D341Med (cell line): ENCODE measurements at regions not wholly inside any gene's neighbourhood (a gene's known extent, or its start where the extent isn't known, plus 50 kb on each side); places are given as distances from the start of the nearest gene placed in this dataset.
A peak's percentile ranks its signal among the peaks of the same experiment; 100 is the strongest.
"Not testable (repeated sequence)": the region's sequence is repeated elsewhere in the genome, so short reads cannot be mapped to it uniquely, and the experiment has no call there.

Source experiments
- DNase-seq: peaks from one replicate; pipeline ENCODE4 v3.0.0; 2012; ENCODE audit warnings: low spot score

- DNase-seq: no peak
These were observed 75.5 kb downstream of the ASB1 start for GRCh38 chr2:238502088-238502810.

GRCh38 chr2:238502956-238503791, 76.4 kb downstream of the ASB1 start:
- DNase-seq: no peak

GRCh38 chr2:238504181-238504931, 77.6 kb downstream of the ASB1 start:
- peak; percentile 28 for DNase-seq

GRCh38 chr2:238505119-238505891, 78.6 kb downstream of the ASB1 start:
- DNase-seq: peak; percentile 12

- peak; percentile 3 for DNase-seq
These were observed 79.2 kb downstream of the ASB1 start for GRCh38 chr2:238505892-238506280.

- DNase-seq: peak; percentile 12
These were observed 79.8 kb downstream of the ASB1 start for GRCh38 chr2:238506371-238507068.

- DNase-seq: no peak
These were observed 81.1 kb downstream of the ASB1 start for GRCh38 chr2:238507836-238508235.

- DNase-seq: no peak
These were observed 82.6 kb downstream of the ASB1 start for GRCh38 chr2:238509151-238509835.

- DNase-seq: no peak
These were observed 83.2 kb downstream of the ASB1 start for GRCh38 chr2:238509903-238510302.

- DNase-seq: no peak
These were observed 84.3 kb downstream of the ASB1 start for GRCh38 chr2:238510911-238511613.

GRCh38 chr2:238511614-238511950, 84.9 kb downstream of the ASB1 start:
- no peak for DNase-seq

- DNase-seq: no peak
These were observed 85.6 kb downstream of the ASB1 start for GRCh38 chr2:238512247-238512867.

GRCh38 chr2:238513346-238513745, 86.6 kb downstream of the ASB1 start:
- DNase-seq: no peak

GRCh38 chr2:238514024-238514423, 87.3 kb downstream of the ASB1 start:
- not testable (repeated sequence) for DNase-seq

- DNase-seq: no peak
These were observed 88.7 kb downstream of the ASB1 start for GRCh38 chr2:238515377-238515776.

- no peak for DNase-seq
These were observed 90.5 kb downstream of the ASB1 start for GRCh38 chr2:238517209-238517608.

GRCh38 chr2:238518172-238518820, 91.6 kb downstream of the ASB1 start:
- no peak for DNase-seq

GRCh38 chr2:238518821-238519186, 92.1 kb downstream of the ASB1 start:
- no peak for DNase-seq

- DNase-seq: no peak
These were observed 93.7 kb downstream of the ASB1 start for GRCh38 chr2:238520359-238520886.
